ENCODE measurements at regions not wholly inside any gene's neighbourhood (a gene's known extent, or its start where the extent isn't known, plus 50 kb on each side); places are given as distances from the start of the nearest gene placed in this dataset.

DNA sequence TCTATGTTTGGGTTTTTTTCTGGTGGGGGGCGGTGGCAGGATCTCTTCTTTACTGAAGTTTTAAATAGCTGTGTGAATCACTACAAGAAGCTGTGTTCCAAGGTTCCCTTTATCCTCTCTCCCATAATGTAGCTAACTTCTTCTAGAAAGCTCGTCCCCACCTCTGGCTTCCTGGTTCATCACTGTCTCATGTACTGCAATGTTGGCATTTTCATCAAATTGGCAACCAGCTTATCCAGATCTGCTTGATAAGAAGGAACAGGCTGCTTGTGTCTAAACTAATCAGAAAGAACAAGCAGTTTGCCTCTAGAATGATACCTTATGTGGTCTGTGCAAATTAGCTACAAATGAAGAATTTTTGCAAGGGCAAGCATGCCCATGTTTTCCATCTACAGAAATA is 130.8 kb downstream of the WT1 start:
- Histone ChIP-seq H3K4me1 (ENCODE audit: control insufficient read depth, insufficient read depth, low read length) (no peaks in the 10 kb centered on the region), H3K9me3 (ENCODE audit: control insufficient read depth in 2 of 2, low read length in 2 of 2) (no peaks in the 10 kb centered on the region)

DNA sequence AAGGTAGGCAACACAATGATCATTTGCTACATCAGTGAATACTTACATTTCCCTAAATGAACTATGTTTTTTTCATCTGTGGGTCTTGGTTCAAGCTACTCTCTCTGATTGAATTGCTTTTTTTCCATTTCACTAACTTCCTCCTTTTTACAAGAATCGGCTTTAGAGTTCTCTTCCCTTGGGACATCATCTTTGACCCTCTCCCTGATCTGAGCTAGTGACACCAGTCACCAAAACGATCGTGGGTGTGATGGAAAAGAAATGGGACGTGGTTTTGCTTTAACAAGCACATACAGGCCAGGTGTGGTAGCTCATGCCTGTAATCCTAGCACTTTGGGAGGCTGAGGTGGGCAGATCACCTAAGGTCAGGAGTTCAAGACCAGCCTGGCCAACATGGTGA is 129.9 kb downstream of the WT1 start:
- H3K9me3 ChIP-seq (ENCODE audit: control insufficient read depth in 2 of 2, low read length in 2 of 2), result no peaks in the 10 kb centered on the region
- no peak overlapping the region for H3K9ac ChIP-seq (ENCODE audit: low read length in 2 of 2)
- H3K27ac ChIP-seq (ENCODE audit: low read length), result no peak overlapping the region
- H3K4me3 ChIP-seq (ENCODE audit: low read length in 2 of 2), result no peak overlapping the region
- H3K27me3 ChIP-seq (ENCODE audit: control insufficient read depth in 1 of 2, insufficient read depth in 2 of 2, low read length in 2 of 2), result no peaks in the 10 kb centered on the region
- H3K4me1 ChIP-seq (ENCODE audit: control insufficient read depth, insufficient read depth, low read length), result no peaks in the 10 kb centered on the region
- H3K36me3 ChIP-seq (ENCODE audit: control insufficient read depth in 2 of 2, insufficient read depth in 2 of 2, low read length in 2 of 2), result no peaks in the 10 kb centered on the region

More for the DNA sequence above, 130.8 kb downstream of the WT1 start:
- no peak overlapping the region for H3K27ac ChIP-seq (ENCODE audit: low read length)
- H3K27me3 ChIP-seq (ENCODE audit: control insufficient read depth in 1 of 2, insufficient read depth in 2 of 2, low read length in 2 of 2), result peaks cover 0 to 2% of the 10 kb centered on the region in 2 donors
- no peak overlapping the region for H3K9ac ChIP-seq (ENCODE audit: low read length in 2 of 2)
- no peaks in the 10 kb centered on the region for H3K36me3 ChIP-seq (ENCODE audit: control insufficient read depth in 2 of 2, insufficient read depth in 2 of 2, low read length in 2 of 2)
- H3K4me3 ChIP-seq (ENCODE audit: low read length in 2 of 2), result no peak overlapping the region

- no peak overlapping the region for H3K27ac ChIP-seq (ENCODE audit: low read length)
- no peaks in the 10 kb centered on the region for H3K4me1 ChIP-seq (ENCODE audit: control insufficient read depth, insufficient read depth, low read length)
- no peak overlapping the region for H3K4me3 ChIP-seq (ENCODE audit: low read length in 2 of 2)
- no peaks in the 10 kb centered on the region for H3K36me3 ChIP-seq (ENCODE audit: control insufficient read depth in 2 of 2, insufficient read depth in 2 of 2, low read length in 2 of 2)
- no peaks in the 10 kb centered on the region for H3K9me3 ChIP-seq (ENCODE audit: control insufficient read depth in 2 of 2, low read length in 2 of 2)
- H3K27me3 ChIP-seq (ENCODE audit: control insufficient read depth in 1 of 2, insufficient read depth in 2 of 2, low read length in 2 of 2), result peaks cover 0 to 2% of the 10 kb centered on the region in 2 donors
- H3K9ac ChIP-seq (ENCODE audit: low read length in 2 of 2), result no peak overlapping the region
Measured at GRCh38 chr11:32307471-32307870, 127.9 kb downstream of the WT1 start.

DNA sequence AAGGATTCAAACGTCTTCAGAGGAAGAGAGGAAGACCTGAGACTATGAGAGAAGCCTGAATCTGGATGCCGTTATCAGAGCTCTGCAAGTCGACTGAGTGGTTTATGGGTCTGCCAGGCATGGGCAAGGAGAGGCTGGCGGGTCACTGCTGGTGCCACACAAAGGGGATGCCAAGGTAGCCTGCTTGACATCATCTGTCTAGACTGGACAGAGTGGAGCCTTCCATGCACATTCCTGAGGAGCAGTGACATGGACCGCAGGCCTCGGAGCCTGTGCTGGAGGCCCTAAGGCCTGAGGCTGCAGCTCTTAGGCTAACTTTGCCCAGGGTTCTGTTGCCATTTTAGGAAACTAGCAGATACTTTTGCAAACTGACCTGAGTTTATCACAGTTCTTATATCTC is 127.4 kb downstream of the WT1 start:
- Histone ChIP-seq H3K4me3 (ENCODE audit: low read length in 2 of 2) (no peak overlapping the region), H3K27ac (ENCODE audit: low read length) (no peak overlapping the region), H3K4me1 (ENCODE audit: control insufficient read depth, insufficient read depth, low read length) (no peaks in the 10 kb centered on the region), H3K9me3 (ENCODE audit: control insufficient read depth in 2 of 2, low read length in 2 of 2) (no peaks in the 10 kb centered on the region), H3K9ac (ENCODE audit: low read length in 2 of 2) (no peak overlapping the region), H3K27me3 (ENCODE audit: control insufficient read depth in 1 of 2, insufficient read depth in 2 of 2, low read length in 2 of 2) (peaks cover 0 to 2% of the 10 kb centered on the region in 2 donors), H3K36me3 (ENCODE audit: control insufficient read depth in 2 of 2, insufficient read depth in 2 of 2, low read length in 2 of 2) (no peaks in the 10 kb centered on the region)

DNA sequence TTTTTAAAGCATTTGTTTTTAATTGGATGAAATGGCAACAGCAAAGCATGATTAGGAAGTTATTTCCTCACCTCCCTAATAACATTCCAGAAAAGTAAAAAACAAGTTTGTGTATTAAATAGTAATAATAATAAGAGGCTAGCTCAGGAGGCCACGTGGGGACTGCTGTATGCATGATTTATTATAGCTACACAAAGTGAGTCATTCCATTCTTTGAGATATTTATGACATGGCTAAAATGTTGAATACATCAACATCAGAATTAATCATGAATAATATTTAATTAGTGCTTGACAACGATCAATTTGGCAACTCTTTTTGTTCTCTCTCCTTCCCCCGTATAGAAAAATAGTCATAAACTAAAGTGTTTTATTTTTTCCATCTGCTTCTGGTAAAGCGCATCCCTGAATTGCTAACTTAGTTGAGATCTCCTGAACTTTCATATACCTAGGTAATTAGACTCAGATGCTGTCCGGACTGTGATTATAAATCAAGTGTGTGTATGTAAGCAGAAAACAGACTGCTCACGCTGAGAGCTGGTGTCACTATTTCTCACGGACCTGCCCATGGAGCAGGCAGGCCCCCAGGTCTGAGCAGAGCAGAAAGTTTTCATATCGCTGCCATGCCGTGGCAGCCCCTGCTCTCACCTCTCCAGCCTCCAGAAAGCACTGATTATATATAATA is 125.7 kb downstream of the WT1 start:
- H3K36me3 ChIP-seq (ENCODE audit: control insufficient read depth in 2 of 2, insufficient read depth in 2 of 2, low read length in 2 of 2), result no peaks in the 10 kb centered on the region
- H3K27ac ChIP-seq (ENCODE audit: low read length), result no peak overlapping the region
- H3K9me3 ChIP-seq (ENCODE audit: control insufficient read depth in 2 of 2, low read length in 2 of 2), result no peaks in the 10 kb centered on the region
- H3K4me3 ChIP-seq (ENCODE audit: low read length in 2 of 2), result no peak overlapping the region
- no peaks in the 10 kb centered on the region for H3K4me1 ChIP-seq (ENCODE audit: control insufficient read depth, insufficient read depth, low read length)
- H3K27me3 ChIP-seq (ENCODE audit: control insufficient read depth in 1 of 2, insufficient read depth in 2 of 2, low read length in 2 of 2), result peaks cover 0 to 7% of the 10 kb centered on the region in 2 donors
- no peak overlapping the region for H3K9ac ChIP-seq (ENCODE audit: low read length in 2 of 2)

DNA sequence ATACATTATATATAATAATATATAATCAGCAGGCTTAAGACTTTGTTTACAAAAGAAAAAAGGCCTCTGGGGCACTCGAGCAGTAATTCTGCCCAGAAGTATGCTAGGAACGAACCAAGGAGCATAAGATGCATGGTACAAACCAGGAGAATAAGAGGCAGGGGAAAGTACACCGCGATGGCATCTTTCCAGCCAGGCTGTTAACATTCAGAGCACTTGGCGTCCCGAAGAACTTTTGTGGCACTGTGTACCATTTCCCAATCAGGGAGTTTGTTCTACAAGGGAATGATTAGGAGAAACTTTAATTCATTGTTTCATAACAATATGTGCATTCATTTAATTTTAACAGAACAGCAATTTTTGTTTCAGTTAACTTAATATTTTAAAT is 125.1 kb downstream of the WT1 start:
- H3K27ac ChIP-seq (ENCODE audit: low read length), result no peak overlapping the region
- no peaks in the 10 kb centered on the region for H3K36me3 ChIP-seq (ENCODE audit: control insufficient read depth in 2 of 2, insufficient read depth in 2 of 2, low read length in 2 of 2)
- no peak overlapping the region for H3K4me3 ChIP-seq (ENCODE audit: low read length in 2 of 2)
- H3K4me1 ChIP-seq (ENCODE audit: control insufficient read depth, insufficient read depth, low read length), result no peaks in the 10 kb centered on the region
- no peak overlapping the region for H3K9ac ChIP-seq (ENCODE audit: low read length in 2 of 2)
- H3K27me3 ChIP-seq (ENCODE audit: control insufficient read depth in 1 of 2, insufficient read depth in 2 of 2, low read length in 2 of 2), result peaks cover 0 to 8% of the 10 kb centered on the region in 2 donors
- H3K9me3 ChIP-seq (ENCODE audit: control insufficient read depth in 2 of 2, low read length in 2 of 2), result no peaks in the 10 kb centered on the region

- Histone ChIP-seq H3K27ac (ENCODE audit: low read length) (no peak overlapping the region), H3K9ac (ENCODE audit: low read length in 2 of 2) (no peak overlapping the region), H3K4me1 (ENCODE audit: control insufficient read depth, insufficient read depth, low read length) (no peaks in the 10 kb centered on the region), H3K36me3 (ENCODE audit: control insufficient read depth in 2 of 2, insufficient read depth in 2 of 2, low read length in 2 of 2) (no peaks in the 10 kb centered on the region), H3K9me3 (ENCODE audit: control insufficient read depth in 2 of 2, low read length in 2 of 2) (no peaks in the 10 kb centered on the region), H3K4me3 (ENCODE audit: low read length in 2 of 2) (no peak overlapping the region), H3K27me3 (ENCODE audit: control insufficient read depth in 1 of 2, insufficient read depth in 2 of 2, low read length in 2 of 2) (peaks cover 0 to 8% of the 10 kb centered on the region in 2 donors)
Measured at GRCh38 chr11:32311346-32312065, 123.8 kb downstream of the WT1 start.

DNA sequence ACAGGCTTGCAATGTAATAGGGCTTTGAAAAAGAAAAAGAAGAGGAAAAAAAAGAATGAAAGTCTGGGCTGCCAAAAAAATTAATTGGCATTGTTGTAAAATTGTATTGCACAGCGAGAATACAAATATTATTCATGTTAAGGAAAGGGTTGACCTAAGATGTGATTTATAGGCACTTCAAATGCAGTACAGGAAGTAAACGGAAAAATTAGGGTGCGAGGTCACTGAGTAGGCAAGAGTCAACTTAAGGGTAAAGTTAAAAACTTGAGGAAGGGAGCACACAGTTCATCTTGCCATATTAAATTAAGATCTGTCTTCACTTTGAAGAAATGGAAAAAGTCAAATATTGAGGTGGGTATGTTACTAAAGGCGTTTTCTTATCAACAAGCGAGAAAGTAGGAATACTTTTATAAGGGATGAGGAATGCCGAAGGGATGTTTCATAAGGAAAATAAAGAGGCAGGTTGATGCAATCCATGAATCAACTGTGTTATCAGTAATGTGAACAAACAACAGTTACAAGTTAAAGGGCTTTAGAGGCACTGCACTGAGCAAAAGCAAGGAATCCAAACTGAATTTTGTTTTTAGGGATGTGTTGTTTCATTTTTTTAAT is 123.0 kb downstream of the WT1 start:
- Histone ChIP-seq H3K9me3 (ENCODE audit: control insufficient read depth in 2 of 2, low read length in 2 of 2) (no peaks in the 10 kb centered on the region), H3K27ac (ENCODE audit: low read length) (no peak overlapping the region), H3K36me3 (ENCODE audit: control insufficient read depth in 2 of 2, insufficient read depth in 2 of 2, low read length in 2 of 2) (no peaks in the 10 kb centered on the region), H3K4me3 (ENCODE audit: low read length in 2 of 2) (no peak overlapping the region), H3K4me1 (ENCODE audit: control insufficient read depth, insufficient read depth, low read length) (no peaks in the 10 kb centered on the region), H3K9ac (ENCODE audit: low read length in 2 of 2) (no peak overlapping the region), H3K27me3 (ENCODE audit: control insufficient read depth in 1 of 2, insufficient read depth in 2 of 2, low read length in 2 of 2) (peaks cover 0 to 8% of the 10 kb centered on the region in 2 donors)

DNA sequence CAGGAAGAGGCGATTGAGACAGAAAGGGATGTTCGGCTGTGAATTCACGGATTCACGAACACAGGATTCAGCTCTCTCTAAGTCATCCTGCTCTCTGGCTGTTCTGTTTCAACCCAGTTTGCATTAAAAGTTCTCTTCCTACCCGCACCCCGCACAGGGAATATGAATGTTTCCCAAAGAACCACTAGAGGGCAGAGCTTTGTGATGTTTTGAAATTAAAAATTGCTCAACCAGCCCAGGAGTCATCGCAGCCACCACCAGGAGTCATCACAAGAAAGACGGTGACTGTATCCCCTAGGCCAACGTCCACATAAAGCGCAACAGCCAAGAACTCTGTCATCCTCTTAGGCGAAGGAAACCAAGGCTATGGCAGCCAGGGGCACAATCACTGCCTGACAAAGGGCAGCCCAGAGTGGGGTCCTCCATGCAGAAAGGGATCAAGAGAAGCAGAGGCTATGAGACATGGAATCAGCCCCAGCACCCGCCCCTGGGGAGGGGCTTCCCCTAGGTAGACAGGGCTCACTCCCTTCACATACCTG is 122.4 kb downstream of the WT1 start:
- no peak overlapping the region for H3K27ac ChIP-seq (ENCODE audit: low read length)
- H3K27me3 ChIP-seq (ENCODE audit: control insufficient read depth in 1 of 2, insufficient read depth in 2 of 2, low read length in 2 of 2), result peaks cover 0 to 8% of the 10 kb centered on the region in 2 donors
- H3K9ac ChIP-seq (ENCODE audit: low read length in 2 of 2), result no peak overlapping the region
- no peaks in the 10 kb centered on the region for H3K4me1 ChIP-seq (ENCODE audit: control insufficient read depth, insufficient read depth, low read length)
- H3K9me3 ChIP-seq (ENCODE audit: control insufficient read depth in 2 of 2, low read length in 2 of 2), result no peaks in the 10 kb centered on the region
- H3K4me3 ChIP-seq (ENCODE audit: low read length in 2 of 2), result no peak overlapping the region
- H3K36me3 ChIP-seq (ENCODE audit: control insufficient read depth in 2 of 2, insufficient read depth in 2 of 2, low read length in 2 of 2), result no peaks in the 10 kb centered on the region

- Histone ChIP-seq H3K4me1 (ENCODE audit: control insufficient read depth, insufficient read depth, low read length) (no peaks in the 10 kb centered on the region), H3K4me3 (ENCODE audit: low read length in 2 of 2) (no peak overlapping the region), H3K9ac (ENCODE audit: low read length in 2 of 2) (no peak overlapping the region), H3K9me3 (ENCODE audit: control insufficient read depth in 2 of 2, low read length in 2 of 2) (no peaks in the 10 kb centered on the region), H3K36me3 (ENCODE audit: control insufficient read depth in 2 of 2, insufficient read depth in 2 of 2, low read length in 2 of 2) (no peaks in the 10 kb centered on the region), H3K27me3 (ENCODE audit: control insufficient read depth in 1 of 2, insufficient read depth in 2 of 2, low read length in 2 of 2) (peaks cover 0 to 8% of the 10 kb centered on the region in 2 donors), H3K27ac (ENCODE audit: low read length) (no peak overlapping the region)
Measured at GRCh38 chr11:32313477-32313876, 121.9 kb downstream of the WT1 start.

All from stomach smooth muscle (tissue), 2 donors.